ENCODE measurements at regions not wholly inside any gene's neighbourhood (a gene's known extent, or its start where the extent isn't known, plus 50 kb on each side); places are given as distances from the start of the nearest gene placed in this dataset.

- TF ChIP-seq E2F4 (IDR thresholded peaks at IDR 0.05; ENCODE audit: low read depth, low read length) (no peak), ZBED1 (IDR thresholded peaks at IDR 0.05; ENCODE audit: borderline replicate concordance) (no peak), ZNF24 (IDR thresholded peaks at IDR 0.05) (no peak)
Measured at GRCh38 chr5:125481506-125482465, 735.3 kb upstream of the ZNF608 start (continued).

- no peaks in the 10 kb centered on the region for H3K27me3 ChIP-seq (replicated peaks in 1 of 2; ENCODE audit: control insufficient read depth in 2 of 2, insufficient read depth in 2 of 2, low read length in 1 of 2)
- BruUV-seq (replicated peaks): no TSS peak
- POLR2A ChIA-PET: no interaction called here
- no peaks in the 10 kb centered on the region for H3K36me3 ChIP-seq (ENCODE audit: control insufficient read depth in 2 of 2, insufficient read depth in 2 of 2, low read length in 1 of 2)
- H3K4me1 ChIP-seq (ENCODE audit: control insufficient read depth, insufficient read depth, low read length): no peaks in the 10 kb centered on the region
- no peaks in the 10 kb centered on the region for H3K79me2 ChIP-seq (ENCODE audit: control insufficient read depth, insufficient read depth, low read length)
- H3K4me2 ChIP-seq (ENCODE audit: control insufficient read depth, insufficient read depth): no peak overlapping the region
- CTCF ChIA-PET: interaction anchor here (1.1 kb wide), 1 partner anchor 8 kb away, joined by 3 read pairs; no protein-coding TSS in a partner anchor
- FAIRE-seq (no peak), ATAC-seq (no peak), DNase-seq (ENCODE audit: low read depth, low spot score) (no peak)
- WGBS (ENCODE audit: insufficient coverage, insufficient replicate concordance, low lambda C conversion rate, missing lambda C conversion rate): 42% methylated on average over 1 of the region's 1 CpG
- no peak overlapping the region for H3K27ac ChIP-seq (ENCODE audit: control insufficient read depth, insufficient read depth)
- no peaks in the 10 kb centered on the region for H4K20me1 ChIP-seq (ENCODE audit: control insufficient read depth, insufficient read depth)
- SMC1A ChIA-PET (ENCODE audit: uncharacterized antibody, unreplicated experiment): interaction anchor here (0.6 kb wide), 1 partner anchor 321 kb away, joined by 4 read pairs; no protein-coding TSS in a partner anchor
- in situ Hi-C loops (cut with MboI) (no loop called here), intact Hi-C loops (cut with micrococcal nuclease; ENCODE audit: unreplicated experiment) (no loop called here)
- RAD21 ChIA-PET (ENCODE audit: unreplicated experiment): no interaction called here
- no peak overlapping the region for H3K4me3 ChIP-seq
- H3K9me3 ChIP-seq (replicated peaks; ENCODE audit: control insufficient read depth, insufficient read depth, low read length): no peaks in the 10 kb centered on the region
- H3K9ac ChIP-seq (ENCODE audit: control insufficient read depth, insufficient read depth, low read length): no peak overlapping the region
- no peak overlapping the region for H2AFZ ChIP-seq (ENCODE audit: control insufficient read depth, low read depth, low read length)
- TF ChIP-seq CHD1 (IDR thresholded peaks at IDR 0.05; ENCODE audit: low read depth, low read length) (no peak), MTA2 (IDR thresholded peaks at IDR 0.05; ENCODE audit: low read depth) (no peak), ASH2L (IDR thresholded peaks at IDR 0.05; ENCODE audit: borderline replicate concordance, low read depth) (no peak), FOS (IDR thresholded peaks at IDR 0.05; ENCODE audit: borderline replicate concordance, extremely low read depth, insufficient read length) (no peak), CREB1 (IDR thresholded peaks at IDR 0.05; ENCODE audit: low read depth) (no peak), GATAD2B (conservative IDR thresholded peaks at IDR 0.05; ENCODE audit: low read depth) (no peak), CBX5 (IDR thresholded peaks at IDR 0.05; ENCODE audit: low read depth) (no peak), SIX5 (IDR thresholded peaks at IDR 0.05; ENCODE audit: low read depth, low read length, severe bottlenecking) (no peak), IKZF2 (IDR thresholded peaks at IDR 0.05) (no peak), KDM1A (IDR thresholded peaks at IDR 0.05; ENCODE audit: borderline replicate concordance) (no peak), YBX1 (IDR thresholded peaks at IDR 0.05) (no peak), ZBTB33 (IDR thresholded peaks at IDR 0.05) (no peak)
Measured at GRCh38 chr5:125483609-125484008, 737.2 kb upstream of the ZNF608 start.

Data from GM12878 (cell line).